ENCODE measurements at regions not wholly inside any gene's neighbourhood (a gene's known extent, or its start where the extent isn't known, plus 50 kb on each side); places are given as distances from the start of the nearest gene placed in this dataset.

GRCh38 chr21:25244735-25245134 is 362.5 kb downstream of the MRPL39 start:
- no peaks in the 10 kb centered on the region for H3K9me2 ChIP-seq (ENCODE audit: insufficient read depth, low read length)
- no peak overlapping the region for H3K4me2 ChIP-seq (ENCODE audit: low read length)
- H3K27me3 ChIP-seq (ENCODE audit: insufficient read depth, low read depth, low read length): no peaks in the 10 kb centered on the region
- TF ChIP-seq EZH2 (IDR thresholded peaks at IDR 0.05; ENCODE audit: borderline replicate concordance, insufficient read depth, low read length, poor library complexity, severe bottlenecking) (no peak), EP300 (conservative IDR thresholded peaks at IDR 0.05; ENCODE audit: poor library complexity, severe bottlenecking) (no peak), MXI1 (conservative IDR thresholded peaks at IDR 0.05; ENCODE audit: poor library complexity, severe bottlenecking) (no peak), CTCF (IDR thresholded peaks at IDR 0.05; ENCODE audit: poor library complexity, severe bottlenecking) (no peak), RAD21 (conservative IDR thresholded peaks at IDR 0.05) (no peak), SMC3 (conservative IDR thresholded peaks at IDR 0.05; ENCODE audit: poor library complexity) (no peak)
- TF ChIP-seq, protein P1, sequence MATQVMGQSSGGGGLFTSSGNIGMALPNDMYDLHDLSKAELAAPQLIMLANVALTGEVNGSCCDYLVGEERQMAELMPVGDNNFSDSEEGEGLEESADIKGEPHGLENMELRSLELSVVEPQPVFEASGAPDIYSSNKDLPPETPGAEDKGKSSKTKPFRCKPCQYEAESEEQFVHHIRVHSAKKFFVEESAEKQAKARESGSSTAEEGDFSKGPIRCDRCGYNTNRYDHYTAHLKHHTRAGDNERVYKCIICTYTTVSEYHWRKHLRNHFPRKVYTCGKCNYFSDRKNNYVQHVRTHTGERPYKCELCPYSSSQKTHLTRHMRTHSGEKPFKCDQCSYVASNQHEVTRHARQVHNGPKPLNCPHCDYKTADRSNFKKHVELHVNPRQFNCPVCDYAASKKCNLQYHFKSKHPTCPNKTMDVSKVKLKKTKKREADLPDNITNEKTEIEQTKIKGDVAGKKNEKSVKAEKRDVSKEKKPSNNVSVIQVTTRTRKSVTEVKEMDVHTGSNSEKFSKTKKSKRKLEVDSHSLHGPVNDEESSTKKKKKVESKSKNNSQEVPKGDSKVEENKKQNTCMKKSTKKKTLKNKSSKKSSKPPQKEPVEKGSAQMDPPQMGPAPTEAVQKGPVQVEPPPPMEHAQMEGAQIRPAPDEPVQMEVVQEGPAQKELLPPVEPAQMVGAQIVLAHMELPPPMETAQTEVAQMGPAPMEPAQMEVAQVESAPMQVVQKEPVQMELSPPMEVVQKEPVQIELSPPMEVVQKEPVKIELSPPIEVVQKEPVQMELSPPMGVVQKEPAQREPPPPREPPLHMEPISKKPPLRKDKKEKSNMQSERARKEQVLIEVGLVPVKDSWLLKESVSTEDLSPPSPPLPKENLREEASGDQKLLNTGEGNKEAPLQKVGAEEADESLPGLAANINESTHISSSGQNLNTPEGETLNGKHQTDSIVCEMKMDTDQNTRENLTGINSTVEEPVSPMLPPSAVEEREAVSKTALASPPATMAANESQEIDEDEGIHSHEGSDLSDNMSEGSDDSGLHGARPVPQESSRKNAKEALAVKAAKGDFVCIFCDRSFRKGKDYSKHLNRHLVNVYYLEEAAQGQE (IDR thresholded peaks at IDR 0.05; ENCODE audit: borderline replicate concordance): no peak
- no peaks in the 10 kb centered on the region for H3F3A ChIP-seq (ENCODE audit: insufficient read depth, low read length, poor library complexity, severe bottlenecking)
- no peaks in the 10 kb centered on the region for H3K36me3 ChIP-seq (ENCODE audit: insufficient read depth, low read length)
- H3K4me3 ChIP-seq (ENCODE audit: low read length): no peak overlapping the region
- H4K20me1 ChIP-seq (ENCODE audit: insufficient read depth): no peaks in the 10 kb centered on the region
- no peak overlapping the region for H2AFZ ChIP-seq (ENCODE audit: low read depth, low read length)
- H3K79me2 ChIP-seq (replicated peaks; ENCODE audit: insufficient read depth, low read length): no peaks in the 10 kb centered on the region
- no peak overlapping the region for H3K27ac ChIP-seq (ENCODE audit: low read length)
- no peaks in the 10 kb centered on the region for H3K9me3 ChIP-seq (ENCODE audit: low read length)
- H3K9ac ChIP-seq (ENCODE audit: low read length): no peak overlapping the region

- Histone ChIP-seq H3K36me3 (ENCODE audit: insufficient read depth, low read length) (no peaks in the 10 kb centered on the region), H3K9me2 (ENCODE audit: insufficient read depth, low read length) (no peaks in the 10 kb centered on the region), H3K9me3 (ENCODE audit: low read length) (no peaks in the 10 kb centered on the region), H4K20me1 (ENCODE audit: insufficient read depth) (no peaks in the 10 kb centered on the region), H3F3A (ENCODE audit: insufficient read depth, low read length, poor library complexity, severe bottlenecking) (no peaks in the 10 kb centered on the region), H3K79me2 (replicated peaks; ENCODE audit: insufficient read depth, low read length) (no peaks in the 10 kb centered on the region), H3K27me3 (ENCODE audit: insufficient read depth, low read depth, low read length) (no peaks in the 10 kb centered on the region), H2AFZ (ENCODE audit: low read depth, low read length) (no peak overlapping the region), H3K4me2 (ENCODE audit: low read length) (no peak overlapping the region), H3K4me3 (ENCODE audit: low read length) (no peak overlapping the region), H3K27ac (ENCODE audit: low read length) (no peak overlapping the region), H3K9ac (ENCODE audit: low read length) (no peak overlapping the region)
- TF ChIP-seq TAF1 (IDR thresholded peaks at IDR 0.05; ENCODE audit: low read depth) (no peak), EP300 (conservative IDR thresholded peaks at IDR 0.05; ENCODE audit: poor library complexity, severe bottlenecking) (no peak), MXI1 (conservative IDR thresholded peaks at IDR 0.05; ENCODE audit: poor library complexity, severe bottlenecking) (no peak), EZH2 (IDR thresholded peaks at IDR 0.05; ENCODE audit: borderline replicate concordance, insufficient read depth, low read length, poor library complexity, severe bottlenecking) (no peak), SMC3 (conservative IDR thresholded peaks at IDR 0.05; ENCODE audit: poor library complexity) (no peak), POLR2AphosphoS5 (IDR thresholded peaks at IDR 0.05) (no peak), RAD21 (conservative IDR thresholded peaks at IDR 0.05) (no peak), CTCF (IDR thresholded peaks at IDR 0.05; ENCODE audit: poor library complexity, severe bottlenecking) (no peak)
- TF ChIP-seq, protein P1 (IDR thresholded peaks at IDR 0.05; ENCODE audit: borderline replicate concordance): no peak
Observed at GRCh38 chr21:25243808-25244207, 363.5 kb downstream of the MRPL39 start.

All from neural cell (in vitro differentiated cells).